Panc1 (cell line): ENCODE measurements at regions not wholly inside any gene's neighbourhood (a gene's known extent, or its start where the extent isn't known, plus 50 kb on each side); places are given as distances from the start of the nearest gene placed in this dataset.

ENCODE experiments used
- ATAC-seq: fragments of 200-7000 bp; cut with Tn5 transposase; 2 replicates; pipeline ENCODE4 v1.9.1; 2020; ENCODE audit warnings: mild to moderate bottlenecking, moderate library complexity
- BruUV-seq: library from RNA; stranded (reverse); fragments of 400-500 nt; replicated peaks from 2 replicates; lab custom pipeline; 2021; lab: Mats Ljungman, UMichigan
- CTCF ChIA-PET: fragments of 300-600 bp; sonication (Branson Sonifier 250); formaldehyde crosslinking; loops from one replicate; lab custom pipeline; 2022; ENCODE audit warnings: antibody characterized with exemption; lab: Charles Lee
- POLR2A ChIA-PET: fragments of 300-600 bp; sonication (Branson Sonifier 250); formaldehyde crosslinking; loops from one replicate; lab custom pipeline; 2022; ENCODE audit warnings: antibody characterized with exemption; lab: Charles Lee
- DNase-seq: peaks from one replicate; pipeline ENCODE4 v3.0.0-alpha.2; 2010; ENCODE audit warnings: low read depth, low spot score
- H3K27ac ChIP-seq: 2 replicates; pipeline ENCODE4 v1.5.1; 2011; ENCODE audit warnings: mild to moderate bottlenecking, low read length, inconsistent platforms
- H3K27me3 ChIP-seq: fragments of 200-500 bp; sonication (Bioruptor generic); 2 replicates; pipeline ENCODE4 v1.6.0; 2014; ENCODE audit warnings: low read length, inconsistent platforms; ENCODE audit not compliant: control insufficient read depth, insufficient read depth
- H3K36me3 ChIP-seq: fragments of 200-500 bp; sonication (Bioruptor generic); 2 replicates; pipeline ENCODE4 v1.5.1; 2014; ENCODE audit warnings: inconsistent platforms, mild to moderate bottlenecking, low read length, moderate library complexity; ENCODE audit not compliant: control insufficient read depth, insufficient read depth
- H3K4me1 ChIP-seq: 2 replicates; pipeline ENCODE4 v1.5.1; 2011; ENCODE audit warnings: inconsistent platforms, mild to moderate bottlenecking, low read length, moderate library complexity; ENCODE audit not compliant: control insufficient read depth, insufficient read depth
- H3K4me3 ChIP-seq, 2 experiments: 2 replicates each; pipeline ENCODE4 v1.5.1; 2011 to 2012; ENCODE audit warnings: low read depth in 2 of 2, low read length in 2 of 2, mild to moderate bottlenecking in 2 of 2, inconsistent platforms in 1 of 2, moderate library complexity in 1 of 2
- H3K9me3 ChIP-seq: fragments of 200-500 bp; sonication (Bioruptor generic); 2 replicates; pipeline ENCODE4 v1.5.1; 2014; ENCODE audit warnings: low read depth, mild to moderate bottlenecking, inconsistent platforms, low read length, moderate library complexity; ENCODE audit not compliant: control insufficient read depth, insufficient read depth
- CTCF ChIP-seq: fragments of 450-650 bp; IDR thresholded peaks from 2 replicates; pipeline ENCODE4 v1.5.1; 2017; ENCODE audit warnings: mild to moderate bottlenecking
- POLR2AphosphoS5 ChIP-seq: IDR thresholded peaks from 2 replicates; pipeline ENCODE4 v1.6.1; 2012; ENCODE audit warnings: mild to moderate bottlenecking, low read depth, low read length, moderate library complexity
- REST ChIP-seq, 2 experiments: IDR thresholded peaks; 2 replicates each; pipeline ENCODE4 v1.6.1; 2011 to 2012; ENCODE audit warnings: low read depth in 2 of 2, control low read depth in 1 of 2, low read length in 1 of 2, mild to moderate bottlenecking in 1 of 2, moderate library complexity in 1 of 2; ENCODE audit not compliant: insufficient read depth in 1 of 2
- SIN3A ChIP-seq: IDR thresholded peaks from 2 replicates; pipeline ENCODE4 v1.6.1; 2012; ENCODE audit warnings: low read depth, mild to moderate bottlenecking, low read length, moderate library complexity, borderline replicate concordance; ENCODE audit not compliant: insufficient read depth
- TCF7L2 ChIP-seq: IDR thresholded peaks from 2 replicates; pipeline ENCODE4 v1.6.1; 2011; ENCODE audit warnings: mild to moderate bottlenecking, low read depth, low read length, inconsistent platforms
- in situ Hi-C: cut with HindIII; loops from 2 replicates; pipeline ENCODE4 v1.10.0; 2016; ENCODE audit warnings: low sequenced_read_pairs, low pct_unique_long_range_greater_than_20kb
- intact Hi-C: fragments of 100-400 bp; cut with micrococcal nuclease; formaldehyde crosslinking; loops from one replicate; pipeline ENCODE4 v1.10.0; 2022; ENCODE audit not compliant: unreplicated experiment

DNA sequence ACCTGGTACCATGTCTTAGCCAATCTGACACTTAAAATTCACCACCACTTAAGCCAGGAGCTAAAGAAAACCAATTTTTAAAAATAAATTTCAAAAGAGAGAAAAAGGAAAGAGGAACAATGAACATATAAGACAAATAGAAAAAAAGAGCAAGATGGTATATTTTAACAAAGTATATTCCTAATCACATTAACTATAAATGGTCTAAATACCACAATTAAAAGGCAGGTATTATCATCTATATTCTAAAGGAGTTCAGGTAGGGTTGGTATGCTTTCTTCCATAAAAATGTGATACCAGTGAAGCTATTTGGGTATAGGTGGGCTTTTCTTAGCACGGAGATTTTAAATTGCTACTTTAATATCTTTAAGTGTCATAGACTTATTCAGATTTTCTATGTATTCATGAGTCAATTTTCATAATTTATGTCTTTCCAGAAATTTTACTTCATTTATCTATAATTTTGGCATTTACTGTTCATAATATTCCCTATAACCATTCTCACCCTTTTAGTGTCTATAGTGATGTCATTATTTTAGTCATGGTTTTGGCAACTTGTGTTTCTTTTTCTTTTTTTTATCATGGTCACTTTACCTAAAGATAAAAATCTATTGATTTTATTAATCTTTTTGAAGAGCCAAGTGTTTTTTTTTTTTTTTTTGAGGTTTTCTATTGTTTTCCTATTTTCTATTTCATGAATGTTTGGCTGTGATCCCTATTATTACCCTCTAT lies 56.5 kb upstream of the IGLL5 start:
- CTCF ChIA-PET: interaction anchor here (0.6 kb wide), 1 partner anchor 380 kb away, joined by 3 read pairs; no protein-coding TSS in a partner anchor
- Histone ChIP-seq H3K4me3 (no peak overlapping the region), H3K4me1 (no peaks in the 10 kb centered on the region), H3K36me3 (no peaks in the 10 kb centered on the region), H3K27me3 (no peaks in the 10 kb centered on the region), H3K9me3 (0 out of 2 replicates have a peak, but pooled peaks cover 5% of the 10 kb centered on the region), H3K27ac (no peak overlapping the region)
- no peak for DNase-seq
- no peak for ATAC-seq
- in situ Hi-C loops (no loop called here), intact Hi-C loops (no loop called here)
- TF ChIP-seq TCF7L2 (no peak), REST (IDR thresholded peaks at IDR 0.05; ENCODE audit: insufficient read depth in 1 of 2, low read depth in 2 of 2, low read length in 1 of 2) (no peak), SIN3A (no peak), CTCF (no peak), POLR2AphosphoS5 (no peak)
- POLR2A ChIA-PET: no interaction called here
- no TSS peak for BruUV-seq

- H3K27me3 ChIP-seq: no peaks in the 10 kb centered on the region
- H3K4me1 ChIP-seq: no peaks in the 10 kb centered on the region
- ATAC-seq (no peak), DNase-seq (no peak)
- in situ Hi-C loops (no loop called here), intact Hi-C loops (no loop called here)
- ChIA-PET POLR2A (no interaction called here), CTCF (no interaction called here)
- no peak overlapping the region for H3K27ac ChIP-seq
- H3K9me3 ChIP-seq: 0 out of 2 replicates have a peak, but pooled peaks cover 5% of the 10 kb centered on the region
- no peak overlapping the region for H3K4me3 ChIP-seq
- BruUV-seq: no TSS peak
- H3K36me3 ChIP-seq: no peaks in the 10 kb centered on the region
- TF ChIP-seq CTCF: no peak
- no peak for TF ChIP-seq REST (IDR thresholded peaks at IDR 0.05; ENCODE audit: insufficient read depth in 1 of 2, low read depth in 2 of 2, low read length in 1 of 2)
- no peak for TF ChIP-seq SIN3A
- TF ChIP-seq TCF7L2: no peak
- TF ChIP-seq POLR2AphosphoS5: no peak
Measured at GRCh38 chr22:22833059-22833458, 54.6 kb upstream of the IGLL5 start.
